HCT116 (cell line): ENCODE measurements at regions not wholly inside any gene's neighbourhood (a gene's known extent, or its start where the extent isn't known, plus 50 kb on each side); places are given as distances from the start of the nearest gene placed in this dataset.
A peak's percentile ranks its signal among the peaks of the same experiment; 100 is the strongest.

Source experiments
- ATAC-seq: fragments of 200-7000 bp; cut with Tn5 transposase; 2 replicates; pipeline ENCODE4 v1.9.1; 2020; ENCODE audit warnings: mild to moderate bottlenecking, moderate library complexity
- BruUV-seq: library from RNA; stranded (reverse); fragments of 400-500 nt; replicated peaks from 2 replicates; lab custom pipeline; 2021; lab: Mats Ljungman, UMichigan
- CTCF ChIA-PET: fragments of 300-600 bp; sonication (Branson Sonifier 250); formaldehyde crosslinking; loops from one replicate; lab custom pipeline; 2021; ENCODE audit warnings: antibody characterized with exemption; lab: Charles Lee
- POLR2A ChIA-PET: fragments of 300-600, 350-600 bp; sonication (Branson Sonifier 250); formaldehyde crosslinking; loops from one replicate; lab custom pipeline; 2021; ENCODE audit warnings: antibody characterized with exemption; lab: Charles Lee
- RAD21 ChIA-PET, 2 experiments: fragments of 300-600 bp; sonication (Branson Sonifier 250); formaldehyde crosslinking; loops; one replicate each; lab custom pipeline; 2023; ENCODE audit warnings: low total read pairs in 2 of 2; ENCODE audit not compliant: uncharacterized antibody in 2 of 2, unreplicated experiment in 2 of 2, low non-redundant PET in 1 of 2; lab: Charles Lee
- DNase-seq: peaks from one replicate; pipeline ENCODE4 v3.0.0-alpha.2; 2010; ENCODE audit warnings: low read depth, low spot score
- H2AFZ ChIP-seq: fragments of 200-600 bp; shearing (Covaris generic), sonication (generic); 2 replicates; pipeline ENCODE4 v1.6.1; 2017; ENCODE audit warnings: low read depth, mixed run types, mixed read lengths, antibody characterized with exemption, low read length; ENCODE audit not compliant: poor library complexity, severe bottlenecking
- H3K27ac ChIP-seq: 2 replicates; pipeline ENCODE4 v1.5.1; 2012; ENCODE audit warnings: low read depth, low read length
- H3K27me3 ChIP-seq: fragments of 200-600 bp; sonication (generic); 2 replicates; pipeline ENCODE4 v1.6.1; 2016; ENCODE audit warnings: mixed run types, low read length, mixed read lengths; ENCODE audit not compliant: insufficient read depth
- H3K36me3 ChIP-seq, 2 experiments: fragments of 200-500 bp in 1 of 2; fragments of 200-600 bp in 1 of 2; sonication (Bioruptor generic) in 1 of 2; sonication (generic) in 1 of 2; 2 replicates each; pipeline versions ENCODE4 v1.5.1 to v1.6.1; 2014 to 2016; ENCODE audit warnings: low read length in 2 of 2, inconsistent platforms in 1 of 2, mixed read lengths in 1 of 2, mixed run types in 1 of 2; ENCODE audit not compliant: insufficient read depth in 2 of 2, control insufficient read depth in 1 of 2
- H3K4me1 ChIP-seq, 2 experiments: fragments of 200-600 bp in 1 of 2; sonication (generic) in 1 of 2; 2 replicates each; pipeline versions ENCODE4 v1.5.1 to v1.6.1; 2012 to 2017; ENCODE audit warnings: low read length in 2 of 2, inconsistent platforms in 1 of 2, mild to moderate bottlenecking in 1 of 2, mixed read lengths in 1 of 2, mixed run types in 1 of 2, moderate library complexity in 1 of 2; ENCODE audit not compliant: insufficient read depth in 2 of 2, control insufficient read depth in 1 of 2
- H3K4me2 ChIP-seq: fragments of 200-600 bp; sonication (generic); 2 replicates; pipeline ENCODE4 v1.6.1; 2017; ENCODE audit warnings: mixed run types, low read length, mixed read lengths
- H3K4me3 ChIP-seq, 2 experiments: fragments of 200-600 bp in 1 of 2; sonication (generic) in 1 of 2; replicated peaks in 1 of 2; 2 replicates each; pipeline ENCODE4 v1.5.1; 2011 to 2016; ENCODE audit warnings: low read length in 2 of 2, control low read depth in 1 of 2, low read depth in 1 of 2, mild to moderate bottlenecking in 1 of 2, mixed read lengths in 1 of 2, mixed run types in 1 of 2
- H3K79me2 ChIP-seq: fragments of 200-600 bp; sonication (generic); 2 replicates; pipeline ENCODE4 v1.6.1; 2017; ENCODE audit warnings: mild to moderate bottlenecking, mixed run types, low read length, moderate library complexity, mixed read lengths; ENCODE audit not compliant: insufficient read depth
- H3K9ac ChIP-seq: fragments of 200-600 bp; sonication (generic); 2 replicates; pipeline ENCODE4 v1.6.1; 2016; ENCODE audit warnings: low read length, mixed read lengths
- H3K9me2 ChIP-seq: fragments of 200-600 bp; sonication (generic), shearing (Covaris generic); 2 replicates; pipeline ENCODE4 v1.6.1; 2017; ENCODE audit warnings: mixed run types, mild to moderate bottlenecking, moderate library complexity; ENCODE audit not compliant: insufficient read depth
- H3K9me3 ChIP-seq, 2 experiments: fragments of 200-500 bp in 1 of 2; fragments of 200-600 bp in 1 of 2; sonication (Bioruptor generic) in 1 of 2; sonication (generic) in 1 of 2; 2 replicates each; pipeline ENCODE4 v1.6.1; 2014 to 2017; ENCODE audit warnings: low read length in 2 of 2, mixed read lengths in 2 of 2, inconsistent platforms in 1 of 2, low read depth in 1 of 2, mild to moderate bottlenecking in 1 of 2, mixed run types in 1 of 2, moderate library complexity in 1 of 2; ENCODE audit not compliant: control insufficient read depth in 1 of 2, insufficient read depth in 1 of 2
- H4K20me1 ChIP-seq: fragments of 200-600 bp; sonication (generic), shearing (Covaris generic); 2 replicates; pipeline ENCODE4 v1.6.1; 2017; ENCODE audit warnings: mixed run types, mild to moderate bottlenecking, moderate library complexity; ENCODE audit not compliant: insufficient read depth
- ATF3 ChIP-seq: IDR thresholded peaks from 2 replicates; pipeline ENCODE4 v1.6.1; 2012
- CEBPB ChIP-seq: IDR thresholded peaks from 2 replicates; pipeline ENCODE4 v1.6.1; 2012; ENCODE audit warnings: low read depth
- EGR1 ChIP-seq: IDR thresholded peaks from 2 replicates; pipeline ENCODE4 v1.6.1; 2012; ENCODE audit warnings: low read depth
- POLR2A ChIP-seq: IDR thresholded peaks from 2 replicates; pipeline ENCODE4 v1.7.0; 2011; ENCODE audit warnings: borderline replicate concordance; ENCODE audit not compliant: insufficient read depth, insufficient read length; ENCODE audit errors: extremely low read depth
- SIN3A ChIP-seq: IDR thresholded peaks from 2 replicates; pipeline ENCODE4 v1.6.1; 2012; ENCODE audit warnings: low read depth
- YY1 ChIP-seq: IDR thresholded peaks from 2 replicates; pipeline ENCODE4 v1.6.1; 2011; ENCODE audit warnings: low read length, low read depth, moderate library complexity, mild to moderate bottlenecking; ENCODE audit not compliant: insufficient replicate concordance; ENCODE audit errors: extremely low read depth
- intact Hi-C: fragments of 100-400 bp; cut with micrococcal nuclease; formaldehyde crosslinking; loops from 2 replicates; pipeline ENCODE4 v1.10.0; 2022
- TF ChIP-seq, protein P1 (sequence below), 3 experiments: fragments of 200-600 bp in 1 of 3; sonication (generic) in 1 of 3; IDR thresholded peaks in 2 of 3; conservative IDR thresholded peaks in 1 of 3; 2 replicates each; pipeline ENCODE4 v1.5.1; 2012 to 2017; ENCODE audit warnings: low read depth in 2 of 3, low read length in 2 of 3, antibody characterized with exemption in 1 of 3, borderline replicate concordance in 1 of 3, control low read depth in 1 of 3, mild to moderate bottlenecking in 1 of 3, mixed read lengths in 1 of 3, mixed run types in 1 of 3, moderate library complexity in 1 of 3; ENCODE audit not compliant: insufficient read depth in 1 of 3

- ChIA-PET CTCF (no interaction called here), POLR2A (no interaction called here), RAD21 (no interaction called here)
- Histone ChIP-seq H3K9ac (no peak overlapping the region), H3K9me2 (no peaks in the 10 kb centered on the region), H2AFZ (no peak overlapping the region), H3K4me3 (no peak overlapping the region), H3K4me2 (no peak overlapping the region), H3K9me3 (no peaks in the 10 kb centered on the region), H3K79me2 (no peaks in the 10 kb centered on the region), H3K27me3 (no peaks in the 10 kb centered on the region), H4K20me1 (no peaks in the 10 kb centered on the region), H3K27ac (no peak overlapping the region), H3K4me1 (no peaks in the 10 kb centered on the region), H3K36me3 (no peaks in the 10 kb centered on the region)
- DNase-seq = no peak
- intact Hi-C loops = no loop called here
- no peak for TF ChIP-seq YY1
- TF ChIP-seq POLR2A = no peak
- no peak for TF ChIP-seq CEBPB
- no peak for TF ChIP-seq SIN3A
- TF ChIP-seq EGR1 = no peak
- no TSS peak for BruUV-seq
- no peak for ATAC-seq
These were observed 565.4 kb downstream of the ETS1 start for GRCh38 chr11:128022007-128022368.

- TF ChIP-seq ATF3 = no peak
- TF ChIP-seq, protein P1, sequence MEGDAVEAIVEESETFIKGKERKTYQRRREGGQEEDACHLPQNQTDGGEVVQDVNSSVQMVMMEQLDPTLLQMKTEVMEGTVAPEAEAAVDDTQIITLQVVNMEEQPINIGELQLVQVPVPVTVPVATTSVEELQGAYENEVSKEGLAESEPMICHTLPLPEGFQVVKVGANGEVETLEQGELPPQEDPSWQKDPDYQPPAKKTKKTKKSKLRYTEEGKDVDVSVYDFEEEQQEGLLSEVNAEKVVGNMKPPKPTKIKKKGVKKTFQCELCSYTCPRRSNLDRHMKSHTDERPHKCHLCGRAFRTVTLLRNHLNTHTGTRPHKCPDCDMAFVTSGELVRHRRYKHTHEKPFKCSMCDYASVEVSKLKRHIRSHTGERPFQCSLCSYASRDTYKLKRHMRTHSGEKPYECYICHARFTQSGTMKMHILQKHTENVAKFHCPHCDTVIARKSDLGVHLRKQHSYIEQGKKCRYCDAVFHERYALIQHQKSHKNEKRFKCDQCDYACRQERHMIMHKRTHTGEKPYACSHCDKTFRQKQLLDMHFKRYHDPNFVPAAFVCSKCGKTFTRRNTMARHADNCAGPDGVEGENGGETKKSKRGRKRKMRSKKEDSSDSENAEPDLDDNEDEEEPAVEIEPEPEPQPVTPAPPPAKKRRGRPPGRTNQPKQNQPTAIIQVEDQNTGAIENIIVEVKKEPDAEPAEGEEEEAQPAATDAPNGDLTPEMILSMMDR (IDR thresholded peaks at IDR 0.05 in 2 of 3, conservative IDR thresholded peaks at IDR 0.05 in 1 of 3; ENCODE audit: borderline replicate concordance in 1 of 3, insufficient read depth in 1 of 3, low read depth in 2 of 3, low read length in 2 of 3) = 0 out of 6 replicates have a peak, but pooled peaks of 1 of the 3 experiments have one; percentile 13
- Histone ChIP-seq H3K9me3 (no peaks in the 10 kb centered on the region), H3K36me3 (no peaks in the 10 kb centered on the region; a peak in 1 of 4 replicates), H3K27me3 (no peaks in the 10 kb centered on the region), H3K9me2 (no peaks in the 10 kb centered on the region), H3K27ac (no peak overlapping the region), H3K9ac (no peak overlapping the region), H3K4me3 (no peak overlapping the region), H3K79me2 (no peaks in the 10 kb centered on the region), H3K4me1 (no peaks in the 10 kb centered on the region), H4K20me1 (no peaks in the 10 kb centered on the region), H3K4me2 (no peak overlapping the region), H2AFZ (no peak overlapping the region)
- no TSS peak for BruUV-seq
- DNase-seq (no peak), ATAC-seq (no peak)
- ChIA-PET RAD21 (no interaction called here), CTCF (no interaction called here), POLR2A (no interaction called here)
- intact Hi-C loops = no loop called here
These were observed 565.9 kb downstream of the ETS1 start for GRCh38 chr11:128021349-128022006.
